Kidney epithelial cell (primary cell): ENCODE measurements at regions not wholly inside any gene's neighbourhood (a gene's known extent, or its start where the extent isn't known, plus 50 kb on each side); places are given as distances from the start of the nearest gene placed in this dataset.
"Not testable (repeated sequence)": the region's sequence is repeated elsewhere in the genome, so short reads cannot be mapped to it uniquely, and the experiment has no call there.

ENCODE experiments used
- DNase-seq: peaks from one replicate; pipeline ENCODE4 v3.0.0-alpha.2; 2010; ENCODE audit warnings: low read depth
- H3K27me3 ChIP-seq: 2 replicates; pipeline ENCODE4 v1.6.0; 2011; ENCODE audit warnings: low read length; ENCODE audit not compliant: control insufficient read depth, insufficient read depth
- H3K36me3 ChIP-seq: 2 replicates; pipeline ENCODE4 v1.5.1; 2011; ENCODE audit warnings: low read length; ENCODE audit not compliant: control insufficient read depth, insufficient read depth
- H3K4me3 ChIP-seq: 2 replicates; pipeline ENCODE4 v1.5.1; 2011; ENCODE audit warnings: low read depth, mild to moderate bottlenecking, control low read depth, low read length
- TF ChIP-seq, protein P1 (sequence below): IDR thresholded peaks from 2 replicates; pipeline ENCODE4 v1.5.1; 2011; ENCODE audit warnings: mild to moderate bottlenecking, moderate library complexity, low read length, control low read depth, inconsistent platforms; ENCODE audit not compliant: insufficient read depth, poor library complexity, severe bottlenecking

DNA sequence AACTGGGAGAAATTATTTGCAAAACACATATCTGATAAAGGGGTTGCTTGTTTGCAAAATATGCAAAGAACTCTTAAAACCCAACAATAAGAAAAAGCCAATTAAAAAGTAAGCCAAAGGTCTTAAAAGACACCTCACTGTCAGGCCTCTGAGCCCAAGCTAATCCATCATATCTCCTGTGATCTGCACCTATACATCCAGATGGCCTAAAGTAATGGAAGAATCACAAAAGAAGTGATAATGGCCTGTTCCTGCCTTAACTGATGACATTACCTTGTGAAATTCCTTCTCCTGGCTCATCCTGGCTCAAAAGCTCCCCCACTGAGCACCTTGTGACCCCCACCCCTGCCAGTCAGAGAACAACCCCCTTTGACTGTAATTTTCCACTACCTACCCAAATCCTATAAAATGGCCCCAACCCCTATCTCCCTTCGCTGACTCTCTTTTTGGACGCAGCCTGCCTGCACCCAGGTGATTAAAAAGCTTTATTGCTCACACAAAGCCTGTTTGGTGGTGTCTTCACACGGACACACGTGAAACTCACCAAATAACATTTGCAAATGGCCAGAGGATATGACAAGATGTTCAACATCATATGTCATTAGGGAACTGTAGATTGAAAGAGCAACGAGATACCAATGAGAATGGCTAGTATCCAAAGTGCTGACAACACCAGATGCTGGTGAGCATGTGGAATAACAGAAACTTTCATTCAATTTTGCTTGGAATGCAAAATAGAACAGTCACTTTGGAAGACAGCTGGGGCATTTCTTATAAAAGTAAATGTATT, 565.0 kb upstream of the ADGRB3 start:
- TF ChIP-seq, protein P1, sequence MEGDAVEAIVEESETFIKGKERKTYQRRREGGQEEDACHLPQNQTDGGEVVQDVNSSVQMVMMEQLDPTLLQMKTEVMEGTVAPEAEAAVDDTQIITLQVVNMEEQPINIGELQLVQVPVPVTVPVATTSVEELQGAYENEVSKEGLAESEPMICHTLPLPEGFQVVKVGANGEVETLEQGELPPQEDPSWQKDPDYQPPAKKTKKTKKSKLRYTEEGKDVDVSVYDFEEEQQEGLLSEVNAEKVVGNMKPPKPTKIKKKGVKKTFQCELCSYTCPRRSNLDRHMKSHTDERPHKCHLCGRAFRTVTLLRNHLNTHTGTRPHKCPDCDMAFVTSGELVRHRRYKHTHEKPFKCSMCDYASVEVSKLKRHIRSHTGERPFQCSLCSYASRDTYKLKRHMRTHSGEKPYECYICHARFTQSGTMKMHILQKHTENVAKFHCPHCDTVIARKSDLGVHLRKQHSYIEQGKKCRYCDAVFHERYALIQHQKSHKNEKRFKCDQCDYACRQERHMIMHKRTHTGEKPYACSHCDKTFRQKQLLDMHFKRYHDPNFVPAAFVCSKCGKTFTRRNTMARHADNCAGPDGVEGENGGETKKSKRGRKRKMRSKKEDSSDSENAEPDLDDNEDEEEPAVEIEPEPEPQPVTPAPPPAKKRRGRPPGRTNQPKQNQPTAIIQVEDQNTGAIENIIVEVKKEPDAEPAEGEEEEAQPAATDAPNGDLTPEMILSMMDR = no peak
- H3K36me3 ChIP-seq = no peaks in the 10 kb centered on the region
- no peak for DNase-seq
- no peak overlapping the region for H3K4me3 ChIP-seq
- H3K27me3 ChIP-seq = no peaks in the 10 kb centered on the region

DNA sequence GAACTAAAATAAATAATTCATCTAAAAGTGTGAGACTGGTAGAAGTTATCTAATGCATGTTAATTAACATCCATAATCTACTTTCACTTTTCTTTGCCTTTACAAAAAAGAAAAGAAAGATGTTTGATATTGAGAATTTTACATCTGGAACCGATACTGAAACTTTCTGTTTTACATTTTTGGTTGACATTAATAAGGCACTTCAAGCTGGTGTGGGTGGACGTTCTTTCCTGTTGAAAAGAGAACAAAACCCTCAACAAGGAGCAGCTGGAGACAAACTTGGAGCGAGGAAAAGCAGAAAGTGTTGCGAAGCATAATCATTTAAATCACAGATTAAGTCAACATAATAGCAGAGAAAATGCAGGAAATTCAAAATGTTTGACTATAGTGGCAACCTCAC, 575.2 kb upstream of the ADGRB3 start:
- H3K36me3 ChIP-seq = no peaks in the 10 kb centered on the region
- H3K27me3 ChIP-seq = no peaks in the 10 kb centered on the region
- no peak for DNase-seq
- TF ChIP-seq, protein P1 = no peak
- no peak overlapping the region for H3K4me3 ChIP-seq

DNA sequence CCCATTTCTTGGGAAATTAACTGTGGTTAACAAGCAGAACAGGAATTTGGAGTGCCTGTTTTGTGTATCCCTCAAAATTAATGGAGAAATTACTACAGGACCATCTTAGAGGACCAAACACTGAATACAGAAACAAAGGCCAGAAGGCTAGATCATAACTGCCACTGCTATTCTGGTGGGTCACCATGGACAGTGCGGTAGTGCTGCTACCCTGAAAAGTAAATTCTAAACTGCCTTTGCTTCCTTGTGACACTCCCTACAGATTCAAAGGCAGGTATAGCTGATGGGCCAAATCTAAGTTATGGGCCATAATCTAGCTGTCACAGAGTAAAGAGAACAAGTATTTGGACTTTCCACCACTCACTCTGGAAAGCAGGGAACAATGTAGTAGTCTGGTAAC, 575.8 kb upstream of the ADGRB3 start:
- DNase-seq = no peak
- Histone ChIP-seq H3K4me3 (no peak overlapping the region), H3K27me3 (no peaks in the 10 kb centered on the region), H3K36me3 (no peaks in the 10 kb centered on the region)
- TF ChIP-seq, protein P1 = no peak

DNA sequence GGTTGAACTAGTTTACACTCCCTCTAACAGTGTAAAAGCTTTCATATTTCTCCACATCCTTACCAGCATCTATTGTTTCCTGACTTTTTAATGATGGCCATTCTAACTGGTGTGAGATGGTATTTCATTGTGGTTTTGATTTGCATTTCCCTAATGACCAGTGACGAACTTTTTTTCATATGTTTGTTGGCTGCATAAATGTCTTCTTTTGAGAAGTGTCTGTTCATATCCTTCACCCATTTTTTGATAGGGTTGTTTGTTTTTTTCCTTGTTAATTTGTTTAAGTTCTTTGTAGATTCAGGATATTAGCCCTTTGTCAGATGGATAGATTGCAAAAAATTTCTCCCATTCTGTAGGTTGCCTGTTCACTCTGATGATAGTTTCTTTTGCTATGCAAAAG, 578.5 kb upstream of the ADGRB3 start:
- DNase-seq, H3K36me3 ChIP-seq, H3K27me3 ChIP-seq, H3K4me3 ChIP-seq: not testable (repeated sequence)

DNA sequence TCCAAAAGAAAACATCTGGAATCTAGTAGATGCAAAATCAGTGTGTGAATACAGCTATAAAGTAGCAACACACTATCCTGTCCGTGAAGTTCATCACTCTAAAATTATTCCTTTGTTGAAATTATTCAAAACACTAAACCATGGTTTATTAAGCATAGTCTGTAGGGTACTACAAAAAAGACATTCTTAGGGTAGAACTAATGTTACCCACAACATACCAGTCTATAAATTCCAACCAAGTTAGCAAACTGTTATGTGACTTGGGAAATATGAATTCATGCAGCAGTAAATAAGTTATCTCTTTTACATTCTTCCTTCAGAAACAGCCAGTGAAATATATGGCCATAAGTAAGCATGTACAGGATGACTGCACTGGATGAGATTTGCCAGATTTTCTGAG, 580.3 kb upstream of the ADGRB3 start:
- Histone ChIP-seq H3K4me3 (no peak overlapping the region), H3K36me3 (no peaks in the 10 kb centered on the region), H3K27me3 (no peaks in the 10 kb centered on the region)
- no peak for DNase-seq
- TF ChIP-seq, protein P1 = no peak

DNA sequence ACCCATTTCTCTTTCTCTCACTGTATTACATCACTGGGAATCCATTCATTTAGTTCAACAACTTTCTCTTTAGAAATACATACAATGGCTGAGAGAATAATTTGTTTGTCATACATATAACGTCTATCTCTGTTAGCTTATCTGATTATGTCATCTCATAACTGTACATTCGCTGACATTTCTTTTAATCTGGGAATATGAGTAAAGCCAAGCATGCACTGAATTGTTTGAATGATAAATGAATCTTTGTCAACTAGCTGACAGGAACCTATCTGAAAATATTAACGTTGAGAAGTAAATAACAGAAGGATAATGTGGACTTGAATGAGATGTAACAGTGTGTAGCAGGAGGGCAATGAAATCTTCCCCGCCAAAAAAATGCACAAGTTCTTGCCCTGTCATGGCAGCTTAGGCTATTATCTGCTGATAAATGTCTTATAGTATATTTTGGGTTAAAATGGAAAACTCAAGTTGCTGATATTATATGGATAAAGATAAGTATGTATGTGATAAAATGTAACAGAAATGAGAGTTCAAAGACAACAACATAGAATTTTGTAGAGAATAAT, 581.2 kb upstream of the ADGRB3 start:
- no peaks in the 10 kb centered on the region for H3K27me3 ChIP-seq
- no peaks in the 10 kb centered on the region for H3K36me3 ChIP-seq
- TF ChIP-seq, protein P1 = no peak
- no peak overlapping the region for H3K4me3 ChIP-seq
- DNase-seq = no peak
